PC-9 (cell line): ENCODE measurements at regions not wholly inside any gene's neighbourhood (a gene's known extent, or its start where the extent isn't known, plus 50 kb on each side); places are given as distances from the start of the nearest gene placed in this dataset.

Experiments used
- BruUV-seq: library from RNA; stranded (reverse); fragments of 400-500 nt; replicated peaks from 2 replicates; lab custom pipeline; 2021; lab: Mats Ljungman, UMichigan
- CTCF ChIA-PET: fragments of 300-600 bp; sonication (Branson Sonifier 250); formaldehyde crosslinking; loops from one replicate; lab custom pipeline; 2022; ENCODE audit warnings: antibody characterized with exemption; lab: Charles Lee
- POLR2A ChIA-PET: fragments of 300-600 bp; sonication (Branson Sonifier 250); formaldehyde crosslinking; loops from one replicate; lab custom pipeline; 2022; ENCODE audit warnings: antibody characterized with exemption; ENCODE audit not compliant: unreplicated experiment; lab: Charles Lee
- DNase-seq, 2 experiments: peaks; one replicate each; pipeline versions ENCODE4 v3.0.0 to v3.0.0-alpha.2; 2015 to 2022; ENCODE audit warnings: mixed read lengths in 1 of 2
- H2AFZ ChIP-seq: fragments of 200-600 bp; sonication (generic); 2 replicates; pipeline ENCODE4 v1.8.1; 2017; ENCODE audit warnings: antibody characterized with exemption
- H3F3A ChIP-seq: fragments of 200-600 bp; sonication (generic); 2 replicates; pipeline ENCODE4 v1.8.1; 2017; ENCODE audit warnings: antibody characterized with exemption, mild to moderate bottlenecking, low read depth; ENCODE audit not compliant: insufficient read depth
- H3K27ac ChIP-seq: fragments of 200-600 bp; sonication (generic); 2 replicates; pipeline ENCODE4 v1.6.1; 2016; ENCODE audit warnings: mixed run types
- H3K27me3 ChIP-seq: fragments of 200-600 bp; sonication (generic); 2 replicates; pipeline ENCODE4 v1.6.1; 2016; ENCODE audit warnings: low read depth, mixed run types; ENCODE audit not compliant: insufficient read depth
- H3K36me3 ChIP-seq: fragments of 200-600 bp; sonication (generic); 2 replicates; pipeline ENCODE4 v1.6.1; 2016; ENCODE audit warnings: low read depth, mixed run types
- H3K4me1 ChIP-seq: fragments of 200-600 bp; sonication (generic); replicated peaks from 2 replicates; pipeline ENCODE4 v1.6.1; 2016; ENCODE audit warnings: mixed run types; ENCODE audit not compliant: insufficient read depth
- H3K4me2 ChIP-seq: fragments of 200-600 bp; sonication (generic); 2 replicates; pipeline ENCODE4 v1.6.1; 2017; ENCODE audit warnings: mixed run types
- H3K4me3 ChIP-seq: fragments of 200-600 bp; sonication (generic); 2 replicates; pipeline ENCODE4 v1.6.1; 2016; ENCODE audit warnings: mixed run types
- H3K79me2 ChIP-seq: fragments of 200-600 bp; sonication (generic); 2 replicates; pipeline ENCODE4 v1.6.1; 2017; ENCODE audit warnings: low read depth, mixed run types
- H3K9me2 ChIP-seq: fragments of 200-600 bp; sonication (generic); 2 replicates; pipeline ENCODE4 v1.8.1; 2017; ENCODE audit warnings: mild to moderate bottlenecking; ENCODE audit not compliant: insufficient read depth
- H3K9me3 ChIP-seq: fragments of 200-600 bp; sonication (generic); 2 replicates; pipeline ENCODE4 v1.8.1; 2016; ENCODE audit warnings: low read depth; ENCODE audit not compliant: insufficient read depth
- H4K20me1 ChIP-seq: fragments of 200-600 bp; sonication (generic); 2 replicates; pipeline ENCODE4 v1.8.1; 2017; ENCODE audit not compliant: insufficient read depth
- EZH2 ChIP-seq: fragments of 200-600 bp; sonication (generic); IDR thresholded peaks from 2 replicates; pipeline ENCODE4 v1.8.0; 2017; ENCODE audit warnings: antibody characterized with exemption, low read depth
- intact Hi-C: fragments of 100-400 bp; cut with micrococcal nuclease; formaldehyde crosslinking; loops from one replicate; pipeline ENCODE4 v1.10.0; 2022; ENCODE audit not compliant: unreplicated experiment
- TF ChIP-seq, protein P1 (sequence below): fragments of 200-600 bp; sonication (generic); conservative IDR thresholded peaks from 2 replicates; pipeline ENCODE4 v1.6.1; 2017; ENCODE audit warnings: mixed run types, antibody characterized with exemption, mild to moderate bottlenecking, moderate library complexity

DNA sequence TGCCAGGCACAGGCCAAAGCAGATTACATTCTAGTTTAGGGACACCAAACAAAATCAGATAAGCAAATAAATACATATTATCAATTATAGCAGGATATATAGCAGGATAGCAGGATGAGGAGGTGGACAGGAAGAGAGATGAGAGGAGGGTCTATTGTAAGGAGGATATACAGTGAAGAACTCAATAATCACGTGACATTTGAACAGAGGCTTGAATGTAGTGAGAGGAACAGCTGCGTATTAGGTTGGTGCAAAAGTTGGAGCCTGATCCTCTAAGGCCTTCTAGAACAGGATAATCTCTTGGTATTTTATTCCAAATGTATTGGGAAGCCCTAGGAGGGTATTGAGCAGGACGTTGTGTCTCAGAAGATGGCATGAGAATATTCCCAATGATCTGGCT is 136.7 kb downstream of the CYLD start:
- Histone ChIP-seq H2AFZ (no peak overlapping the region), H3K4me2 (no peak overlapping the region), H3K4me1 (no peaks in the 10 kb centered on the region), H3F3A (no peaks in the 10 kb centered on the region), H3K4me3 (no peak overlapping the region), H3K27ac (no peak overlapping the region), H3K36me3 (no peaks in the 10 kb centered on the region), H3K27me3 (peaks cover 66% of the 10 kb centered on the region), H3K79me2 (no peaks in the 10 kb centered on the region), H3K9me2 (no peaks in the 10 kb centered on the region; the same call in 1 of the 2 replicates), H4K20me1 (no peaks in the 10 kb centered on the region), H3K9me3 (no peaks in the 10 kb centered on the region)
- ChIA-PET CTCF (no interaction called here), POLR2A (no interaction called here)
- DNase-seq = no peak
- intact Hi-C loops = no loop called here
- TF ChIP-seq, protein P1, sequence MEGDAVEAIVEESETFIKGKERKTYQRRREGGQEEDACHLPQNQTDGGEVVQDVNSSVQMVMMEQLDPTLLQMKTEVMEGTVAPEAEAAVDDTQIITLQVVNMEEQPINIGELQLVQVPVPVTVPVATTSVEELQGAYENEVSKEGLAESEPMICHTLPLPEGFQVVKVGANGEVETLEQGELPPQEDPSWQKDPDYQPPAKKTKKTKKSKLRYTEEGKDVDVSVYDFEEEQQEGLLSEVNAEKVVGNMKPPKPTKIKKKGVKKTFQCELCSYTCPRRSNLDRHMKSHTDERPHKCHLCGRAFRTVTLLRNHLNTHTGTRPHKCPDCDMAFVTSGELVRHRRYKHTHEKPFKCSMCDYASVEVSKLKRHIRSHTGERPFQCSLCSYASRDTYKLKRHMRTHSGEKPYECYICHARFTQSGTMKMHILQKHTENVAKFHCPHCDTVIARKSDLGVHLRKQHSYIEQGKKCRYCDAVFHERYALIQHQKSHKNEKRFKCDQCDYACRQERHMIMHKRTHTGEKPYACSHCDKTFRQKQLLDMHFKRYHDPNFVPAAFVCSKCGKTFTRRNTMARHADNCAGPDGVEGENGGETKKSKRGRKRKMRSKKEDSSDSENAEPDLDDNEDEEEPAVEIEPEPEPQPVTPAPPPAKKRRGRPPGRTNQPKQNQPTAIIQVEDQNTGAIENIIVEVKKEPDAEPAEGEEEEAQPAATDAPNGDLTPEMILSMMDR = no peak
- TF ChIP-seq EZH2 = no peak
- no TSS peak for BruUV-seq

DNA sequence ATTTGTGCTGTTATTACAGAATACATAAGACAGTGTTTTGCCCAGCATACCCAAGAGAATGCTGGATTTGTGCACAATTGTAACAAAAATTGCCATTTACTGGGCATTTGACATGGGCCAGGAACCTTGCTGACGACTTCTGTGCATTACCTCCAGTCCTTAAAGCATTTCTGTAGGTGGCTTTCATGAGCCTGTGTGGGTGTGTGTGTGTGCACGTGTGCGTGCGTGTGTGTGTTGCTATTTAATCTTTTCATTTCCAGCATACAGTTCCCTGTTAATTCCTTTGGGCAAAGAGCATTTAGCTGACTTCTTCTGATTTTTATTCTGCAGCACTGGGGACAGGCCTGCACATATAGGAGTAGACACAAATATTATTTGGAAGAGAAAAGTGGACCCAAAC is 134.4 kb downstream of the CYLD start:
- no peak for DNase-seq
- no peak overlapping the region for H2AFZ ChIP-seq
- peaks cover 53% of the 10 kb centered on the region for H3K27me3 ChIP-seq
- intact Hi-C loops = no loop called here
- H3K4me3 ChIP-seq = no peak overlapping the region
- H3K9me2 ChIP-seq = no peaks in the 10 kb centered on the region
- H3F3A ChIP-seq = no peaks in the 10 kb centered on the region
- no peaks in the 10 kb centered on the region for H3K79me2 ChIP-seq
- H3K36me3 ChIP-seq = no peaks in the 10 kb centered on the region
- ChIA-PET POLR2A (no interaction called here), CTCF (no interaction called here)
- H3K27ac ChIP-seq = no peak overlapping the region
- H3K9me3 ChIP-seq = no peaks in the 10 kb centered on the region
- no peaks in the 10 kb centered on the region for H4K20me1 ChIP-seq
- TF ChIP-seq EZH2 = no peak
- TF ChIP-seq, protein P1 = no peak
- H3K4me2 ChIP-seq = no peak overlapping the region
- H3K4me1 ChIP-seq = no peaks in the 10 kb centered on the region
- no TSS peak for BruUV-seq

DNA sequence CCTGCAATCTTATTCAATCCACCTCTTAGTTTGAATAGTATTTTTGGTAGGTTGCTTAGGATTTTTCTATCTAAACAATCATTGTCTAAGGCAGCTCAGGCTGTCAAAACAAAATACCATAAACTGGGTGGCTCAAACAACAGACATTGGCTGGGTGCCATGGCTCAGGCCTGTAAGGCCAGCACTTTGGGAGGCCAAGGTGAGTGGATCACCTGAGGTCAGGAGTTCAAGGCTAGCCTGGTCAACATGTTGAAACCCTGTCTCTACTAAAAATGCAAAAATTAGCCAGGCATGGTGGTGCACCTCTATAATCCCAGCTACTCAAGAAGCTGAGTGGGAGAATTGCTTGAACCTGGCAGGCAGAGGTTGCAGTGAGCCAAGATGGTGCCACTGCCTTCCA is 126.7 kb downstream of the CYLD start:
- no peaks in the 10 kb centered on the region for H4K20me1 ChIP-seq
- no peak overlapping the region for H2AFZ ChIP-seq
- DNase-seq = no peak
- H3K27me3 ChIP-seq = peaks cover 5% of the 10 kb centered on the region; the same call in 1 of the 2 replicates
- H3K9me2 ChIP-seq = no peaks in the 10 kb centered on the region
- H3K4me3 ChIP-seq = no peak overlapping the region
- no peak for TF ChIP-seq EZH2
- TF ChIP-seq, protein P1 = no peak
- ChIA-PET POLR2A (no interaction called here), CTCF (no interaction called here)
- H3K4me1 ChIP-seq = no peaks in the 10 kb centered on the region
- H3K27ac ChIP-seq = no peak overlapping the region
- no peaks in the 10 kb centered on the region for H3K79me2 ChIP-seq
- no peaks in the 10 kb centered on the region for H3F3A ChIP-seq
- intact Hi-C loops = no loop called here
- H3K9me3 ChIP-seq = no peaks in the 10 kb centered on the region
- H3K36me3 ChIP-seq = no peaks in the 10 kb centered on the region
- no peak overlapping the region for H3K4me2 ChIP-seq
- BruUV-seq = no TSS peak
